ENCODE measurements at regions not wholly inside any gene's neighbourhood (a gene's known extent, or its start where the extent isn't known, plus 50 kb on each side); places are given as distances from the start of the nearest gene placed in this dataset.

DNA sequence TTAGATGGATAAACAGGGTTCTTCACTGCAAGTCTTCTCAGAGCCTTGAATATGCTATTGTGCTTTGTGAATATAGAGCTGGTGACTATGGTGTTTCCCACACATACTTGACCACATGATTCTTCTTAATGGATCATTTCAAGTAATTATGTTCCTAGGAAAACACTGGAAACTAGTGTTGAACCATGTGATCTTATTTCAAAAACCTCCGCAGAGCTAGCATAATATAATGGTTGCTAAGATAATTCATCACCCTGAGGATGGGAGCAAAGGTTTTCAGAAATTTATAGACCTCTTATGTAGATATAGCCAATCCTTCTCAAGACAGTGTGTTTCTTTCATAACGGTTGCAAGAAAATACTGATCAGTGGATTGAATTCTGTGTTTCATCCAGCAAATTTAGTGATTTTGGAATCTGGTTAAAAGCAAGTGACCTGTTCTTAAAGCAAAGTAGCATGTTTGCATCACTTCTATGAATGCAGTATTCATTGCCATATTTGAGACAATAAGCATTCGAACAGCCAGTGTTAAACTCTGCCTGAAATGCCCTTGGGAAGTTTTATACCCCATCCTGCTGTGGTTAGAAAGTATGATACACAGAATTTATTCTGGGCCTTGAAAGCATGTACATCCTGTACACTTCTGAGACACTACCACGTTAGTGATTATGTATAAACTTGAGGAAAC, 341.0 kb upstream of the E2F7 start:
- DNase-seq (ENCODE audit: low spot score): no peak

DNA sequence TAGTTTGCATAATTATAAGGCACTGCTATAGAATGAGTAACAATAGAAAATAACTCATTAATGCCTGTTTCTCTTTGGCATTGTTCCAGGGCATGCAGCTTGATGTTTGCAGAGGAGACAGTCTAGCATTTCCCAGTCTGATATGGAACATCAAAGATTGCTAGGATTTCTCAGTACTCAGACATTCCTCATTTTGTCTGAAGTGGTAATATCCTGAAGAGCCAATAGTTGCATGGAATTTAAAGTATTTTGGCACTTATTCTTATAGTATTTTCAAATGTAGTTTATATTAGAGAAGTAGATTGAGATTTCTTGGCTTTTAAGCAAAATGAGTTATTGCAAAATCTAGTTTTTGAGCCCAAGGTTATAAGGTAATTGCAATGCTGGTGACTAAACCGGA, 337.3 kb upstream of the E2F7 start:
- peak; percentile 28 for DNase-seq (ENCODE audit: low spot score)

DNA sequence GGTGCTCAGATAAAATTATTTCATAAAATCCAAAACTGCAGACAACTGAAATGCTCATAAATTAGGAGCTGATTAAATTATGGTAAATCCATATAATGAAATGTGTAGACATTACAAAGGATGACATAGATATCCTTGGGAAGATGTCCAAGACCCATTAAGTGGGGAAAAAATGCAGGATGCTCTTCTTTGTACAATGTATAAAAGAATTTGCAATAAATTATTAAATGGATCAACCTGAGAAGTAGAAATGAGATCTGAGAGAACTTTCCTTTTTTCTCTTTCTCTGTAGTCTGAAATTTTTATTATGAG, 336.4 kb upstream of the E2F7 start:
- no peak for DNase-seq (ENCODE audit: low spot score)

DNA sequence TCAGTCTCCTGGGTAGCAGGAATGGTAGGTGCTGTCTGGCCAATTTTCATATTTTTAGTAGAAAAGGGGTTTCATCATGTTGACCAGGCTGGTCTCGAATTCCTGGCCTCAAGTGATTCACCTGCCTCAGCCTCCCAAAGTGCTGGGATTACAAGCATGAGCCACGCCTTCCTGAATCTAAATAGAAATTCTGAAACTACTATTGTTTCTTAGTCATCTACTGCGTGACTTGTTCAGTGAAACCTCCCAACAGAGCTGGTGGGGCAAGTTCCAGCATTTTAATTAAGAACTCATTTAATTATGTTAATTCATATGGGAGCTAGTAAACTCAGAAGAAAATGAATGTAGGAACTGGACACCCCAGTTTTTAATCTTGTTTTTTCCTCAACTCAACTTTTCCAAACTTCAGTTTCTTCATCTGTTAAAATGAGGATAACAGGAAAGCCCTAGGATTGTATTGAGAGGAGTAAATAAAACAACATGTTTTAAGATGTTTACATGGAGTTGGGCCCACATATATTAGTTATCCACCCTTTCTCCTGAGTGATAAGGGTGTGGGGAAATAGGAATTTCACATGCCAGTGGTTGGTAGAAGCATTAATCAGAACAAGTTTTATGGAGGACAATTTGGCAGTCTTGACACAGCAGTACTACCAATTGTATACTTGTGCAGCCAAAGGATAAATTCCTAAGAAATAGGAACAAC, 335.8 kb upstream of the E2F7 start:
- no peak for DNase-seq (ENCODE audit: low spot score)

DNA sequence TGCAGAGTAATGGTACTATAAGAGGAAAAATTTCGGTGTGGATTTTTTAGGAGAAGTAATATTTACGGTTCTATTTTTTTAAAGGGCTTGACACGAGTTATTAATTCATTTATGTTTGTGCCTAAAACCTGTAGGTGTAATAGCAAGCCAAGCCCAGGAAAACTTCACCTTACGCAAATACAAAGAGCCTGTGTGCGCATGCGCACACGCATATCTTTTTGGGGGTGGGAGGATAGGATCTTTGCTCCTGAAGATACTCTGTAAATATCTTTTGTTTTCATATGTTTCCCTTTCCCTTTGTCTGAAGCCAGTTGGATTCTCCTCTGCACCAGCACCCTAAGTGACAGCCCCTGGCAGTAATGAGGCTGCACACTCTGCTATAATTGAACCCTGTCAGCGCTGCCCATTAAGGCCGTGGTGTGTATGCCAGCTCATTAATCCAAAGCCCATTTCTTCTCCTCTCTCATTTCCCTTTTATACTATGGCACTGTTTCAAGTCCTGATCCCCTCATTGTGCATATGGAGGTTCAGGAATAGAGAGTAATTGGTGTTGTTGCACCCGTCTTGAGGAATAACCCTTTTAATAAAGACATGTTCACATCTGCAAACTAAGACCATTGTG, 327.2 kb upstream of the E2F7 start:
- DNase-seq (ENCODE audit: low spot score): no peak

DNA sequence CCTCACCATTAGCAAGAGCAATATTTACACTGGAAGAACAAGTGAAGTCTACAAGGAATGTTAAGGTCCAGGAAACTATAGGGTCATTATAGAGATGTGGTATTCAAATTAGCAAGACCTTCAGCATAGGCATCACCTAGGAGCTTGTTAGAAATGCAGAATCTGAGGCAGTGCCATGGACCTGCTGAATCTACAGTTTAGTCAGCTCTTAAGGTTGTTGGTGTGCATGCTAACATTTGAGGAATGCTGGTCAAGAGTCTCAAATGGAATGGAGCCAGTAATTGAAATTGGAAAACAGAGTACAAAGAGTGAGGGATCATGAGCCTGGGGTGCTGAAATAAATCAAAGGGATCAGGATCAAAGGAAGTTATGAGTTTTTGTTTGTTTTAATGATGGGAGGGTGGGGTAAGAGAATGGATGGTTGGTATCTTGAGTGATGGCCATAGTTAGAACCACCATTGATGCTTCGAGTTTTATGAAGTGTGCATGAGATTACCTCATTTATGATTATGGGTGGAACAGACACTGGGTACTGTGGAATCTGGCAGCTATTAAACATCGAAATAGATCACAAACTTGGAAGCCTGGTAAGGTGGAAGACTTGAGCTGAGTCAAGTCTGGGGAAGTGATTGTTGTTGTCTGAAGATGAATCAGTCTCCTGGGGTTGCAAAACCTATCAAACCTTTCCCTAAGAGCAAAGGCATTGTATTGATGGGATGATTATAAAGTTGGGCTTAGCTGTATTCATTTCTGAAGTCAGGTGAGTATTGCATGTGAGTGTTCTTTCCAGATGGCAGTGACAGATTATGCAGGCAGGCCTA, 323.3 kb upstream of the E2F7 start:
- DNase-seq (ENCODE audit: low spot score): peak; percentile 41

DNA sequence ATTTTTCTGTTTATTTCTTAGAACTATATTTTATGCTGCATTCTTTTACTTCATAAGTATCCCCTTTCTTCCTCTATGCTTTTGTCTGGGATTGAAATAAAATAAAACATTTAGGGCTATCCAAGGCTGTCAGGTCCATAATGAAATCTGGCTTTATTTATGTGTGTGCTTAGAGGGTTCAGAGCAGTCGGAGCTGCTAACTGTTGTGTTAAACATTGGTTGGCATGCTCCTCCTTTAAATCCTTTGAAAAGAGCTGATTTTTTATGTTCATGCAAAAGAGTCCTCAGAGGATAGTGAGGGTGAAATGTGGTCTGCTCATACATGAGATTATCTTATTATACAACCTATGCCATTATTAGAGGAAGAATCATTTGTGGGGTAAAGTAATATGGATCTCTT, 322.3 kb upstream of the E2F7 start:
- no peak for DNase-seq (ENCODE audit: low spot score)

DNA sequence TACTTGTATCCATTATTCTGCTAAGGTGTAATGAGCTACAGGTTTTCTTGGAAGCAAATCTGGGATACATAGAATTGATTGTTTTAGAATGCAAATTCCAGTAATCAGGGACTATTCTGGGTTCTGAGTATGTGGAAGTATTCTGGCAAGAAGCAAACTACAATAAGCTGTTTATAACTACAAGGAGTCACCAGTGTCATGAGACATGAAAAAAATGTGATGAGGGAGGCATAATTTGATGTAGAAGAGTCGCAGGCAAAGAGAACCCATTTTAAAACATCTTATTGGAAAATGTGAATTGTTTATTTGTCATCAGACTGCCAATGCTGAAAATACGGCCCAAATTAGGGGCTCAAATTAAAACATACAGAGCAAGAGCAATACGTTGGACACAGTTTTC, 321.8 kb upstream of the E2F7 start:
- no peak for DNase-seq (ENCODE audit: low spot score)

DNA sequence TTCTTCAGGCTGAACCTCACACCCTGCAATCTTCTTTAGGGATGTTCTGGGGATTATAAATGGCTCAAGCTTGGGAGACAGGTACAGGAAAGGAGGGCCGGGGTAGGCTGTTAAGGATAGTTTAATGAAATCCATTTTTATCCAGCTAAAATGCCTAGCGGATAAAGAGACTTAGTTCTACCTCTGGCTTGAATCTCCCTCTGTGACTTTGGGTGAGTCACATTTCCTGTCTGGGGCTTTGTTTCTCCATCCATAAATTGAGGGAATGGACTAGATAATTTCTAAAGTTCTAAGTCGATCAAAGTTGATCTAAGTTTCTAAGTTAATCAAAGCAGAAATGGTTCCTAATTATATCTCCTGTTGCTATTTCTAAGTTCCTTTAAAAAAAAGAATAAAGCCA, 319.6 kb upstream of the E2F7 start:
- no peak for DNase-seq (ENCODE audit: low spot score)

DNA sequence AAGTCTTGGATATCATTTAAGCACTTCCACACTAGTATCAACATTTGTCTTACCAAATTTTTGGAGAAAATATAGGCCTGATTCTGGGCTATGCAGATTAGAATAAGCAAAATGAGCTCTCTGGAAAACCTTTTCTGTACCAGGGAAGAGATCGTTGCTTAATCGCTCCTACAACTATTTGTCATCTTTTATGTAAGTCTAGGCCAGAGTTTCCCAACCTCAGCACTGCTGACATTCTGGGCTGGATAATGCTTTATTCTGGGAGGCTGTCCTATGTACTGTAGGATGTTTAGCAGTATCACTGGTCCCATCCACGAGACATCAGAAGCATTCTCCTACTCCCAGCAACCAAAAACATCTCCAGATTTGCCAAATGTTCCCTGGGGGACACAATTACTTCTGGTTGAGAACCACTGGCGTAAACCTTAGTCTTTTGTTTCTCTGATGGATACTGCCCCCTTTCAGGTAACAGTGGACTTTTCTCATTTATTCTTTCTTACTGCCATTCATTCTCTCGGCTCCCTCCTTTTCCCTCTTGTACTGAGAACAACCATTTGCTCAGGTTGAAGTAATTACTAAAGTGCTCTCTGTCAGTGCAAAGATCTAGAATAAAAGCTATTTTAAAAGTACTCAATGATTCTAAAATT, 316.9 kb upstream of the E2F7 start:
- DNase-seq (ENCODE audit: low spot score): no peak

DNA sequence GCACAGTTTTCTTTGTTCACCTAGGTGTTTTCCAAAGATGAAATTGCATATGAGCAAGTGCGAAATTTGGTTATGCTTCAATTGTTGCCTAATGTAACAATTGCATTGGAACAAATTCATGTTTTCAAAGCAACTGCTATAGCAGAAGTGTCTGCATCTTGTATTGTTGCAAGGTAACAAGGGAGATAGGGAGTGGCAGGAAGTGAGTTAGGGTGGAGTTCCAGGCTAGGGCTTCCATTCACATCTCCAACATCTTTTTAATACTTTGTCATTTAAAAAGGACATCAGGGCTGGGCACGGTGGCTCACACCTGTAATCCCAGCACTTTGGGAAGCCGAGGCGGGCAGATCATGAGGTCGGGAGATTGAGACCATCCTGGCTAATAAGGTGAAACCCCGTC, 312.3 kb upstream of the E2F7 start:
- no peak for DNase-seq (ENCODE audit: low spot score)

DNA sequence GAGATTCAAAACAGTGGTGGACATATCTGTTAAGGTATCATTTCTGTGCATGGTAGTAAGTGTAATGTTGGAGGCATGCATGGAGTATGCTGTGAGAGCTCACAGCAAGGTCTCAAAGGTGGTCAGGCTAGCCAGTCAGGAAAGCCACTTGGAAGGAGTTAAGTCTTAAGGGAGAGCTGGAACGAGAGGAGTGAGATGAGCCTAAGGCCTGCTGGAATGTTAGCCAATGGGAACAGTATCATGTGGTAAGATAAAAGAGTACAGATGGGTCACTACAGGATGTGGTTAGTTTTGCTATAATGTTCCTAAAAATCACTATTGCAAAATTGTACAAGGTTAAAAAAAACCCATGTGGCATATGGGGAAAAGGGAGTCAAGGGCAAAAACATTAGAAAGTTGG, 311.7 kb upstream of the E2F7 start:
- DNase-seq (ENCODE audit: low spot score): peak; percentile 47

DNA sequence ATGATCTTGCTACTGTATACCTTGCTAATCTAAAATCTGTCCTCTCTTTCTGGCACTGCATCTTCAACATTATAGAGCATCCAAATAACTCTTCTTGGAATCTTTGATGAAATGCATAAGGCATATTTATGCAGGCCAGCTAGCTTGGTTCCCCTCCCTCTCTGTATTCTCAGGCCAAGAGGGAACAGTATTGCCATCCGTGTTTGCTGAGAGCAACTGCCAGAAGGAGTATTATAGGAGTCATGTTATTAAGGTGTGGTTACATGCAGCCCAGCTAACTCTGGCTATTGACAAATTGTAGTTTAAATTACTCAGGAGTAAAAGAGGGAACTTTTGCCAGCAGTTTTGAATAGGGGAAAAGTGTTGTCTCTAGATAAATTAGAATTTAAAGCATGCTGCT, 309.3 kb upstream of the E2F7 start:
- no peak for DNase-seq (ENCODE audit: low spot score)

DNA sequence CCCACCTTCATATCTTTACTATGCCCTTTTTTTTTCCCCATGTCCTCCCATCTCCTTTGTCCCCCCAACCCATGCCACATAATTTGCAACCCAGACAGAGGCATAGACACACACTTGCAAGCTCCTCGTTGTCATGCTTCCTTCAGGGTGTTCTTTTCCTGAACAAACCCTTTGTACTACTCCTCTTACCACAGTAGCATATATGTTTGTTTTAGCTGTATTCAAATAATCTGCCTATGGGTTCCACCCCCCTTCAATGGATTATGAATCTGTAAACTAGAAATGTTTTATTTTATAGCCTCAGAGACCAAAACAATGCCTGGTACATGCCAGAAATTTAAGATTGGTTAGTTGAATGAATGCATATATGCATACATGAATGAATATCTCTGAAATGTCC, 307.1 kb upstream of the E2F7 start:
- no peak for DNase-seq (ENCODE audit: low spot score)

DNA sequence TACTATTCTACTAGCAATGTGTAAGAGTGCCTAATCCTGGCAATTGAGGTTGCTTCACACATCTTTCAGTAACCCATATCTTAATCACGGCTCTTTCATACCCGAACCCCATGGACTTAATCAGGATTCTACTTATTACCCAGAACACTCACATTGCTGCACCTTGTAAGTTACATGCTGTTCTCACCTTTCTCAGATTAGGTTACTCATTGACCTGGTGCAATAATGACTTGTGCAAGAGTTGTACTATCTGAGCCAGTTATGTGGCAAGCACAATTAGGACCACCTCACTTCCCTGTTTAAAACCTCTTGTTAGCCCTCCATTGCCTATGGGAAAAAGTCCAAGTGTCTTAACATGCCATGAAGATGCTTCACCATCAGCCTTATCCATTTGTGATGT, 306.7 kb upstream of the E2F7 start:
- no peak for DNase-seq (ENCODE audit: low spot score)

DNA sequence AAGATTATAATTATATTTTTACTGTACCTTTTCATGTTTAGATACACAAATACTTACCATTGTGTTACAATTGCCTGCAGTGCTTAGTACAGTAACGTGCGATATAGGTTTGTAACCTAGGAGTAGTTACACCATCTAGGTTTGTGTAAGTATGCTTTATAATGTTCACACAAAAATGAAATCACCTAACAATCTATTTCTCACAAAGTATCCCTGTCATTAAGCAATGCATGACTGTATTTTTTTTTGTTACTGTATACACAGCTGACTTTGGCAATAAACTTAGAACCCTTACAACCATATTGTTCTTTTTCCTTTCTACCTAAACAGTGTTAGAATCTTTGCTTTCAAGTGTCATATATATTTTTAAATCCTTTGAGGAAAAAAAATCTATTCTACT, 303.0 kb upstream of the E2F7 start:
- DNase-seq (ENCODE audit: low spot score): no peak

DNA sequence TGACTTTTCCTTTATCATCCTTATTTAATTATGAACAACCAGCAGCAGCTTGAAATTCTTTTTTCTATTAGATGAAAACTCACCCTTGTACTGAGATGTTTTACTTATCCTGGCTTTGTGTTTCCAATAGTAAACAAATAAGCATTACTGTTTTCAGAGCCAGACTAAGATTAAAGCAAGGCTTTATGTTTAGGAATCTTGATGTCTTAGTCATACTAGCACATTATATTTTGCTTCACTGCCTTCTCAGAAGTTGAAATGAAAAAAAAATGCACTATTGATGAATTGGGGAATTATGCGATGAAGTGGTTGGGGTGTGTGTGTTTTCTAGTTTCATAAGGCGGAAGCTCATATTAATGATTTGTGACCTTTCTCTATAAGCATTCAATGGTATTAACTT, 301.2 kb upstream of the E2F7 start:
- DNase-seq (ENCODE audit: low spot score): no peak

DNA sequence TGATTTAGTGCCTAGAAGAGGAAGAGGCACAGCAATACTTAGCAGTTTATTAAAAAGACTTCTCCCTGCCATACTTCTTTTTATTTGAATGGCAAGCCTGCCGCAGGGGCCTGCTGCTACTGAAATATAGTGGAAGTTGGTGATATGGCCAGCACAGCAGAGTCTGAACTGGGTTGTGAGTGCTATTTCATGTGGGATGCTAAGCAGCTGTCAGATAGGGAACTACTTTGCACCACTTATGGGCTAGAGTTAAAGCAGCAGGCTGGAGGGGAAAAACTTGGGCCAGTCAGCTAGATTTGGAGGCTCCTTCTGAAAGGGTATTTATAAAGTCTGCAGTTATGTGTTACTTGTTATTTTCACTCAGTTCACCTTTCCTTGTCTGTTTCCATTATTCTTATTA, 299.0 kb upstream of the E2F7 start:
- DNase-seq (ENCODE audit: low spot score): no peak

DNA sequence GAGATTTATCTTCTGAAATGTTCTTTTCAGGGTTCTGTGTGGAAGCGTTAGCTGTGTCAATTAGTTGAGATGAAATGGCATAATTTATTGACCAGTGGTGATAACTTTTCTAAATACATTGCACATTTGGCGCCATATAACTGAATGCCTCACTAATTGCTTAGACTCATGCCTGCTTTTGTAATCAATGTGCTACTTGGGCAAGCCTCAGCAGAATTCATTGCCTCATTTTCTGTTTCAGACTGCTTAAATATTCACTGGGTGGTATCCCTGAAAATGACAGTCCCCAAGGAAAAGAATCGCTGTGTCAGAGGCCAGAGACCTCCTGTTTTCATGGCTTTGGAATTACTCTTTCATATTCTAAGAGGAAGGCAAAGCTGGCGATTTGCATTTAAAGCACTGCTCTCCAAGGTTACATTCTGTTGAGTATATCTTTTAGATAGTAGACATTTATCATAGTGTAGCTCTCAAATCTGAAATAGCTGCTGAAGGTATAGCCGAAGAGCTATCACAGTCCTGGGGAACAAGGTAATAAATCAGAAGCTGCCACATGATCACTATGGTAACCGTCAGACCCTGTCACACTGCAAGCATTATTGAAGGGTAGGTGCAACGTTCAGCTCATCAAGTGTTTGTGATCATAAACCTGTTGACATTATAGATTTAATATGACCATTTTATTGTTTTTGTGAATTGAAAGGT, 297.3 kb upstream of the E2F7 start:
- DNase-seq (ENCODE audit: low spot score): no peak

DNA sequence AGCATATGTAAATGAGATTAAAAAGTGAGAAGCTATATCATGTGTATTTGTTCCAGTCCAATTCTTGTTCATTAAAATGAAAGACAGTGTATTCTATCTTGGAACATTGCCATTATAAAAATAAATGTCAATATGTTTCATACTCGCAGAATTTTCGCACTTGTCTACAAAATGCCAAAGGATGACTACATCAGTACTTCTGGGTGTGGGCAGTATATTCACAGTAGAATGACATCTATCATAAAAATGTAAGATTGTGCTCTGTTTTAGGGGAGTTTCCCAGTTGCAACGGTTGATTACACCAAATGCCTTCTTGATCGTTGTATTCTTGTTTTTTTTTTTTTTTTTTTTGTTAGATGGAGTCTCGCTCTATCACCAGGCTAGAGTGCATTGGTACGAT, 292.3 kb upstream of the E2F7 start:
- no peak for DNase-seq (ENCODE audit: low spot score)

DNA sequence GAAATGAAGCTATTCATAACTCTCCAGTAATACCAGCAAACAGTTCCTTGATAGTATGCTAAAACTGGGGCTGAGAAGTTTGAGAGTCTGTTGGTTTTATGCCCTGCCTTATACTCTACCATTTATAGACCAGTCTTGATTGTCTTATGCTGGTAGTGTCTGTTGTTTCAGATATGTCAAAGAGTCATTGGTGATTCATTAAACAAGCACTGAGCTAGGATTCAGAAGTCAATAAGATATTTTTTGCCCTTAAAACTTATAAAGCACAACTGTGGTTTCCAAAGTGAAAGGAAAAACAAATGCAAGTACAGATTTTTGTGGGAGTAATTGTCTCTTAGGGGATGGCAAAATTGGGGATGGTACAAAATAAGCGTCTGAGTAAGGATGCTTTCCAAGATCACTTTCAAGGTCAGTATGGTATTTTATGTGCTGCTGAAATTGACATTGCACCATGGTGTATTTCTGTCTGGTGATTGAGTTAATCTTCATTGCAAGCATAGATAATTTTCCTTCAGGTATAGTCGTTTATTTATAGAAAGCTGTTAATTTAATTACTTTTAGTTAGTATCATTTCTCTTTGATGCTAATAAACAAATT, 289.5 kb upstream of the E2F7 start:
- no peak for DNase-seq (ENCODE audit: low spot score)
